OCI-LY7 (cell line): ENCODE measurements at regions not wholly inside any gene's neighbourhood (a gene's known extent, or its start where the extent isn't known, plus 50 kb on each side); places are given as distances from the start of the nearest gene placed in this dataset.

ENCODE experiments used
- CTCF ChIP-seq: fragments of 200-600 bp; sonication (generic); conservative IDR thresholded peaks from 2 replicates; pipeline ENCODE4 v1.5.1; 2014; ENCODE audit warnings: mild to moderate bottlenecking, antibody characterized with exemption, low read length, moderate library complexity, mixed read lengths
- EZH2phosphoT487 ChIP-seq: fragments of 200-600 bp; sonication (generic); IDR thresholded peaks from 2 replicates; pipeline ENCODE4 v1.6.1; 2018; ENCODE audit warnings: low read depth, borderline replicate concordance, mild to moderate bottlenecking, mixed run types, antibody characterized with exemption, low read length, moderate library complexity, mixed read lengths

- no peak for TF ChIP-seq EZH2phosphoT487
- no peak for TF ChIP-seq CTCF
These were observed 127.2 kb downstream of the MN1 start for GRCh38 chr22:27674261-27674923.
